MM.1S (cell line): ENCODE measurements at regions not wholly inside any gene's neighbourhood (a gene's known extent, or its start where the extent isn't known, plus 50 kb on each side); places are given as distances from the start of the nearest gene placed in this dataset.

Experiments
- DNase-seq: peaks from one replicate; pipeline ENCODE4 v3.0.0-alpha.2; 2015
- H2AFZ ChIP-seq: fragments of 300-600 bp; sonication (generic); 2 replicates; pipeline ENCODE4 v1.6.0; 2016; ENCODE audit warnings: antibody characterized with exemption, low read length
- H3F3A ChIP-seq: fragments of 300-600 bp; sonication (generic); 2 replicates; pipeline ENCODE4 v1.6.1; 2016; ENCODE audit warnings: mild to moderate bottlenecking, antibody characterized with exemption, low read length, moderate library complexity, mixed read lengths; ENCODE audit not compliant: insufficient read depth
- H3K27ac ChIP-seq: fragments of 300-600 bp; sonication (generic); 2 replicates; pipeline ENCODE4 v1.5.1; 2016; ENCODE audit warnings: mild to moderate bottlenecking, low read length
- H3K27me3 ChIP-seq: fragments of 300-600 bp; sonication (generic); replicated peaks from 2 replicates; pipeline ENCODE4 v1.6.0; 2016; ENCODE audit warnings: low read length; ENCODE audit not compliant: insufficient read depth
- H3K36me3 ChIP-seq: fragments of 300-600 bp; sonication (generic); replicated peaks from 2 replicates; pipeline ENCODE4 v1.6.1; 2016; ENCODE audit warnings: mild to moderate bottlenecking, low read length, mixed read lengths; ENCODE audit not compliant: insufficient read depth
- H3K4me1 ChIP-seq: fragments of 300-600 bp; sonication (generic); 2 replicates; pipeline ENCODE4 v1.6.1; 2016; ENCODE audit warnings: low read length, mixed read lengths
- H3K4me2 ChIP-seq: fragments of 300-600 bp; sonication (generic); 2 replicates; pipeline ENCODE4 v1.6.0; 2016; ENCODE audit warnings: low read depth, low read length
- H3K4me3 ChIP-seq: fragments of 300-600 bp; sonication (generic); 2 replicates; pipeline ENCODE4 v1.5.1; 2016; ENCODE audit warnings: low read length, mixed read lengths
- H3K79me2 ChIP-seq: fragments of 300-600 bp; sonication (generic); 2 replicates; pipeline ENCODE4 v1.6.1; 2016; ENCODE audit warnings: mixed run types, low read length, mixed read lengths
- H3K9ac ChIP-seq: fragments of 300-600 bp; sonication (generic); 2 replicates; pipeline ENCODE4 v1.6.1; 2016; ENCODE audit warnings: low read length, mixed read lengths
- H3K9me2 ChIP-seq: fragments of 300-600 bp; sonication (generic); replicated peaks from 2 replicates; pipeline ENCODE4 v1.6.1; 2016; ENCODE audit warnings: mild to moderate bottlenecking, low read length, mixed read lengths; ENCODE audit not compliant: insufficient read depth
- H3K9me3 ChIP-seq: fragments of 300-600 bp; sonication (generic); replicated peaks from 2 replicates; pipeline ENCODE4 v1.6.1; 2016; ENCODE audit warnings: mild to moderate bottlenecking, low read length, mixed read lengths; ENCODE audit not compliant: insufficient read depth
- H4K20me1 ChIP-seq: fragments of 300-600 bp; sonication (generic); 2 replicates; pipeline ENCODE4 v1.6.1; 2016; ENCODE audit warnings: mild to moderate bottlenecking, low read length, moderate library complexity, mixed read lengths; ENCODE audit not compliant: insufficient read depth
- CTCF ChIP-seq: fragments of 300-600 bp; sonication (generic); IDR thresholded peaks from 2 replicates; pipeline ENCODE4 v1.5.1; 2016; ENCODE audit warnings: antibody characterized with exemption, low read length, mixed read lengths
- EZH2 ChIP-seq: fragments of 300-600 bp; sonication (generic); optimal IDR thresholded peaks from 2 replicates; pipeline ENCODE3; 2017; ENCODE audit warnings: low read depth, mild to moderate bottlenecking, antibody characterized with exemption, low read length, mixed read lengths
- EZH2phosphoT487 ChIP-seq: fragments of 300-600 bp; sonication (generic); IDR thresholded peaks from 2 replicates; pipeline ENCODE4 v1.6.1; 2018; ENCODE audit warnings: antibody characterized with exemption, low read length

GRCh38 chr1:95451054-95451453, 217.0 kb downstream of the RWDD3 start:
- H3K9me3 ChIP-seq: no peaks in the 10 kb centered on the region
- no peak for DNase-seq
- no peaks in the 10 kb centered on the region for H3K9me2 ChIP-seq

GRCh38 chr1:95451904-95452303, 217.9 kb downstream of the RWDD3 start:
- no peaks in the 10 kb centered on the region for H3K27me3 ChIP-seq
- DNase-seq: no peak
- H3K27ac ChIP-seq: no peak overlapping the region
- H3K4me2 ChIP-seq: no peak overlapping the region
- H4K20me1 ChIP-seq: no peaks in the 10 kb centered on the region
- no peak for TF ChIP-seq EZH2
- no peak for TF ChIP-seq CTCF
- TF ChIP-seq EZH2phosphoT487: no peak
- no peaks in the 10 kb centered on the region for H3K9me3 ChIP-seq
- H3K9ac ChIP-seq: no peak overlapping the region
- no peaks in the 10 kb centered on the region for H3K36me3 ChIP-seq
- no peaks in the 10 kb centered on the region for H3K9me2 ChIP-seq
- H2AFZ ChIP-seq: no peak overlapping the region
- H3F3A ChIP-seq: no peaks in the 10 kb centered on the region
- H3K4me3 ChIP-seq: no peak overlapping the region
- no peaks in the 10 kb centered on the region for H3K4me1 ChIP-seq
- no peaks in the 10 kb centered on the region for H3K79me2 ChIP-seq

More at GRCh38 chr1:95451054-95451453, 217.0 kb downstream of the RWDD3 start:
- Histone ChIP-seq H2AFZ (no peak overlapping the region), H3K79me2 (no peaks in the 10 kb centered on the region), H3K9ac (no peak overlapping the region), H3K4me1 (no peaks in the 10 kb centered on the region), H3K4me2 (no peak overlapping the region), H3F3A (no peaks in the 10 kb centered on the region), H3K27me3 (no peaks in the 10 kb centered on the region), H3K4me3 (no peak overlapping the region), H4K20me1 (no peaks in the 10 kb centered on the region), H3K27ac (no peak overlapping the region), H3K36me3 (no peaks in the 10 kb centered on the region)
- TF ChIP-seq EZH2 (no peak), CTCF (no peak), EZH2phosphoT487 (no peak)

GRCh38 chr1:95453053-95453452, 219.0 kb downstream of the RWDD3 start:
- Histone ChIP-seq H3K9me3 (no peaks in the 10 kb centered on the region), H3K79me2 (no peaks in the 10 kb centered on the region), H3K27ac (no peak overlapping the region), H4K20me1 (no peaks in the 10 kb centered on the region), H3F3A (no peaks in the 10 kb centered on the region), H3K36me3 (no peaks in the 10 kb centered on the region), H3K9ac (no peak overlapping the region), H3K4me1 (no peaks in the 10 kb centered on the region), H2AFZ (no peak overlapping the region), H3K4me2 (no peak overlapping the region), H3K4me3 (no peak overlapping the region), H3K27me3 (no peaks in the 10 kb centered on the region), H3K9me2 (no peaks in the 10 kb centered on the region)
- no peak for DNase-seq
- TF ChIP-seq CTCF (no peak), EZH2phosphoT487 (no peak), EZH2 (no peak)
